GM23338 (cell line): ENCODE measurements at regions not wholly inside any gene's neighbourhood (a gene's known extent, or its start where the extent isn't known, plus 50 kb on each side); places are given as distances from the start of the nearest gene placed in this dataset.

Experiments
- ATAC-seq: fragments of 200-7000 bp; cut with Tn5 transposase; 3 replicates; pipeline ENCODE4 v1.9.1; 2020
- DNase-seq: peaks from one replicate; pipeline ENCODE4 v3.0.0-alpha.2; 2015; ENCODE audit warnings: low spot score
- H2AFZ ChIP-seq: fragments of 200-600 bp; sonication (generic); 2 replicates; pipeline ENCODE4 v1.8.0; 2016; ENCODE audit warnings: antibody characterized with exemption, mild to moderate bottlenecking, moderate library complexity
- H3F3A ChIP-seq: fragments of 200-600 bp; sonication (generic); replicated peaks from 2 replicates; pipeline ENCODE4 v1.8.0; 2017; ENCODE audit warnings: antibody characterized with exemption, mixed run types, low read depth
- H3K27ac ChIP-seq: fragments of 200-600 bp; sonication (generic); 2 replicates; pipeline ENCODE4 v1.6.1; 2016; ENCODE audit warnings: low read depth
- H3K27me3 ChIP-seq: fragments of 200-600 bp; sonication (generic); 2 replicates; pipeline ENCODE4 v1.8.0; 2016; ENCODE audit warnings: mild to moderate bottlenecking, mixed run types, moderate library complexity; ENCODE audit not compliant: insufficient read depth
- H3K36me3 ChIP-seq: fragments of 200-600 bp; sonication (generic); 2 replicates; pipeline ENCODE4 v1.8.0; 2016; ENCODE audit warnings: mild to moderate bottlenecking; ENCODE audit not compliant: insufficient read depth
- H3K4me1 ChIP-seq: fragments of 200-600 bp; sonication (generic); 2 replicates; pipeline ENCODE4 v1.8.0; 2016; ENCODE audit warnings: mild to moderate bottlenecking, moderate library complexity; ENCODE audit not compliant: insufficient read depth
- H3K4me2 ChIP-seq: fragments of 200-600 bp; sonication (generic); 2 replicates; pipeline ENCODE4 v1.7.1; 2017; ENCODE audit warnings: mixed run types
- H3K4me3 ChIP-seq: fragments of 200-600 bp; sonication (generic); 2 replicates; pipeline ENCODE4 v1.6.1; 2016; ENCODE audit warnings: mixed run types
- H3K79me2 ChIP-seq: fragments of 200-600 bp; sonication (generic); replicated peaks from 2 replicates; pipeline ENCODE4 v1.8.0; 2017; ENCODE audit warnings: mild to moderate bottlenecking; ENCODE audit not compliant: insufficient read depth
- H3K9me2 ChIP-seq: fragments of 200-600 bp; sonication (generic); 2 replicates; pipeline ENCODE4 v1.8.0; 2017; ENCODE audit not compliant: insufficient read depth
- H4K20me1 ChIP-seq: fragments of 200-600 bp; sonication (generic); replicated peaks from 2 replicates; pipeline ENCODE4 v1.8.0; 2017; ENCODE audit warnings: mild to moderate bottlenecking; ENCODE audit not compliant: insufficient read depth
- H3K27ac Mint-ChIP-seq: 2 replicates; pipeline ENCODE4 v1.8.0; 2020; ENCODE audit warnings: inconsistent platforms, mild to moderate bottlenecking, moderate library complexity, mixed read lengths
- H3K27me3 Mint-ChIP-seq: 3 replicates; pipeline ENCODE4 v1.8.0; 2022; ENCODE audit warnings: low read depth, mild to moderate bottlenecking, moderate library complexity, mixed read lengths, inconsistent platforms; ENCODE audit not compliant: insufficient read depth, poor library complexity
- H3K36me3 Mint-ChIP-seq: 3 replicates; pipeline ENCODE4 v1.8.0; 2021; ENCODE audit warnings: low read depth, mild to moderate bottlenecking, inconsistent platforms, moderate library complexity, mixed read lengths
- H3K4me1 Mint-ChIP-seq: 3 replicates; pipeline ENCODE4 v1.8.0; 2020; ENCODE audit warnings: mild to moderate bottlenecking, inconsistent platforms, mixed read lengths
- H3K4me3 Mint-ChIP-seq: 3 replicates; pipeline ENCODE4 v1.8.0; 2021; ENCODE audit warnings: moderate library complexity, mild to moderate bottlenecking, inconsistent platforms, mixed read lengths
- H3K9me3 Mint-ChIP-seq: 3 replicates; pipeline ENCODE4 v1.8.0; 2020; ENCODE audit warnings: moderate library complexity, mild to moderate bottlenecking, inconsistent platforms, mixed read lengths
- CREB1 ChIP-seq: fragments of 250-450 bp; sonication (Bioruptor Pico); IDR thresholded peaks from 2 replicates; pipeline ENCODE4 v1.5.0; 2020; ENCODE audit warnings: low read depth, mild to moderate bottlenecking, moderate library complexity
- CTCF ChIP-seq, 2 experiments: fragments of 200-600 bp in 1 of 2; sonication (generic) in 1 of 2; conservative IDR thresholded peaks; 2 replicates each; pipeline versions ENCODE4 v1.5.1 to v1.6.1; 2016 to 2017; ENCODE audit warnings: antibody characterized with exemption in 2 of 2, low read depth in 2 of 2, mild to moderate bottlenecking in 2 of 2, moderate library complexity in 1 of 2
- EZH2 ChIP-seq: fragments of 200-600 bp; sonication (generic); IDR thresholded peaks from one replicate; pipeline ENCODE4 v1.8.0; 2017; ENCODE audit warnings: antibody characterized with exemption, mild to moderate bottlenecking, low read depth; ENCODE audit not compliant: unreplicated experiment
- JUNB ChIP-seq: IDR thresholded peaks from one replicate; pipeline ENCODE4 v1.6.1; 2016; ENCODE audit warnings: antibody characterized with exemption; ENCODE audit not compliant: unreplicated experiment
- ZNF114 ChIP-seq: fragments of 250-450 bp; sonication (Bioruptor Pico); IDR thresholded peaks from 2 replicates; pipeline ENCODE4 v1.5.0; 2020; ENCODE audit warnings: mild to moderate bottlenecking, moderate library complexity

GRCh38 chr20:52379723-52380336 is 188.3 kb upstream of the ZFP64 start:
- no peak overlapping the region for H3K4me3 Mint-ChIP-seq
- TF ChIP-seq CTCF (conservative IDR thresholded peaks at IDR 0.05; ENCODE audit: low read depth in 2 of 2) (peak; percentile 76 to 99), EZH2 (no peak)
- no peaks in the 10 kb centered on the region for H3F3A ChIP-seq
- H3K36me3 Mint-ChIP-seq: no peaks in the 10 kb centered on the region
- no peaks in the 10 kb centered on the region for H3K27me3 Mint-ChIP-seq
- DNase-seq: peak; percentile 65
- no peak overlapping the region for H3K27ac ChIP-seq
- H3K79me2 ChIP-seq: no peaks in the 10 kb centered on the region
- H3K27ac Mint-ChIP-seq: no peak overlapping the region
- no peak for ATAC-seq
- H3K9me3 Mint-ChIP-seq: no peaks in the 10 kb centered on the region
- H4K20me1 ChIP-seq: no peaks in the 10 kb centered on the region
- no peaks in the 10 kb centered on the region for H3K9me2 ChIP-seq
- no peak overlapping the region for H3K4me2 ChIP-seq
- H3K4me1 Mint-ChIP-seq: no peaks in the 10 kb centered on the region
- H3K27me3 ChIP-seq: no peaks in the 10 kb centered on the region
- no peaks in the 10 kb centered on the region for H3K36me3 ChIP-seq
- H3K4me1 ChIP-seq: no peaks in the 10 kb centered on the region
- no peak overlapping the region for H2AFZ ChIP-seq
- no peak overlapping the region for H3K4me3 ChIP-seq

- Histone ChIP-seq H3K4me3 (no peak overlapping the region), H3K4me2 (no peak overlapping the region), H3K36me3 (no peaks in the 10 kb centered on the region), H2AFZ (no peak overlapping the region), H3K9me2 (0 out of 2 replicates have a peak, but pooled peaks cover 3% of the 10 kb centered on the region), H3K79me2 (no peaks in the 10 kb centered on the region), H4K20me1 (no peaks in the 10 kb centered on the region), H3F3A (no peaks in the 10 kb centered on the region), H3K27me3 (no peaks in the 10 kb centered on the region), H3K27ac (no peak overlapping the region), H3K4me1 (no peaks in the 10 kb centered on the region)
- TF ChIP-seq ZNF114 (CRISPR knock-in tag) (no peak), CREB1 (CRISPR knock-in tag) (no peak)
- ATAC-seq: no peak
- H3K9me3 Mint-ChIP-seq: no peaks in the 10 kb centered on the region
- H3K36me3 Mint-ChIP-seq: no peaks in the 10 kb centered on the region
- DNase-seq: no peak
- H3K27me3 Mint-ChIP-seq: peaks cover 4% of the 10 kb centered on the region
- H3K27ac Mint-ChIP-seq: no peak overlapping the region
- no peaks in the 10 kb centered on the region for H3K4me1 Mint-ChIP-seq
- no peak overlapping the region for H3K4me3 Mint-ChIP-seq
Measured at GRCh38 chr20:52372169-52372568, 180.6 kb upstream of the ZFP64 start.

- no peak overlapping the region for H3K4me2 ChIP-seq
- no peaks in the 10 kb centered on the region for H3K27me3 ChIP-seq
- no peaks in the 10 kb centered on the region for H4K20me1 ChIP-seq
- no peak overlapping the region for H3K27ac Mint-ChIP-seq
- no peak for ATAC-seq
- H2AFZ ChIP-seq: no peak overlapping the region
- no peaks in the 10 kb centered on the region for H3K4me1 ChIP-seq
- H3K36me3 ChIP-seq: no peaks in the 10 kb centered on the region
- H3K27ac ChIP-seq: no peak overlapping the region
- no peaks in the 10 kb centered on the region for H3K9me3 Mint-ChIP-seq
- H3K4me1 Mint-ChIP-seq: no peaks in the 10 kb centered on the region
- DNase-seq: no peak
- H3K79me2 ChIP-seq: no peaks in the 10 kb centered on the region
- no peaks in the 10 kb centered on the region for H3K36me3 Mint-ChIP-seq
- H3F3A ChIP-seq: no peaks in the 10 kb centered on the region
- peaks cover 4% of the 10 kb centered on the region for H3K27me3 Mint-ChIP-seq
- peaks cover 13% of the 10 kb centered on the region; the same call in 1 of the 2 replicates for H3K9me2 ChIP-seq
- TF ChIP-seq ZNF114 (CRISPR knock-in tag) (no peak), JUNB (no peak)
- H3K4me3 Mint-ChIP-seq: no peak overlapping the region
- no peak overlapping the region for H3K4me3 ChIP-seq
Measured at GRCh38 chr20:52365688-52366087, 174.1 kb upstream of the ZFP64 start.
